ENCODE measurements at regions not wholly inside any gene's neighbourhood (a gene's known extent, or its start where the extent isn't known, plus 50 kb on each side); places are given as distances from the start of the nearest gene placed in this dataset.

- TF ChIP-seq, protein P1, sequence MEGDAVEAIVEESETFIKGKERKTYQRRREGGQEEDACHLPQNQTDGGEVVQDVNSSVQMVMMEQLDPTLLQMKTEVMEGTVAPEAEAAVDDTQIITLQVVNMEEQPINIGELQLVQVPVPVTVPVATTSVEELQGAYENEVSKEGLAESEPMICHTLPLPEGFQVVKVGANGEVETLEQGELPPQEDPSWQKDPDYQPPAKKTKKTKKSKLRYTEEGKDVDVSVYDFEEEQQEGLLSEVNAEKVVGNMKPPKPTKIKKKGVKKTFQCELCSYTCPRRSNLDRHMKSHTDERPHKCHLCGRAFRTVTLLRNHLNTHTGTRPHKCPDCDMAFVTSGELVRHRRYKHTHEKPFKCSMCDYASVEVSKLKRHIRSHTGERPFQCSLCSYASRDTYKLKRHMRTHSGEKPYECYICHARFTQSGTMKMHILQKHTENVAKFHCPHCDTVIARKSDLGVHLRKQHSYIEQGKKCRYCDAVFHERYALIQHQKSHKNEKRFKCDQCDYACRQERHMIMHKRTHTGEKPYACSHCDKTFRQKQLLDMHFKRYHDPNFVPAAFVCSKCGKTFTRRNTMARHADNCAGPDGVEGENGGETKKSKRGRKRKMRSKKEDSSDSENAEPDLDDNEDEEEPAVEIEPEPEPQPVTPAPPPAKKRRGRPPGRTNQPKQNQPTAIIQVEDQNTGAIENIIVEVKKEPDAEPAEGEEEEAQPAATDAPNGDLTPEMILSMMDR (IDR thresholded peaks at IDR 0.05 in 2 of 3, conservative IDR thresholded peaks at IDR 0.05 in 1 of 3; ENCODE audit: insufficient read depth in 2 of 3, low read depth in 1 of 3, low read length in 3 of 3), result peak; percentile 9 to 29 (median 9); a peak in 3 of 6 replicates
- TF ChIP-seq FOXP1 (CRISPR knock-in tag; IDR thresholded peaks at IDR 0.05), result no peak
- TF ChIP-seq KDM1A (IDR thresholded peaks at IDR 0.05), result no peak
Measured at GRCh38 chr1:58035523-58035922, 511.0 kb downstream of the OMA1 start.

Measured in K562 (cell line).